GM12878 (cell line): ENCODE measurements at regions not wholly inside any gene's neighbourhood (a gene's known extent, or its start where the extent isn't known, plus 50 kb on each side); places are given as distances from the start of the nearest gene placed in this dataset.

ENCODE experiments used
- ATAC-seq: fragments of 200-7000 bp; cut with Tn5 transposase; 3 replicates; pipeline ENCODE4 v1.9.1; 2020; ENCODE audit warnings: mild to moderate bottlenecking, moderate library complexity
- BruUV-seq: library from RNA; stranded (reverse); fragments of 400-500 nt; replicated peaks from 2 replicates; lab custom pipeline; 2021; lab: Mats Ljungman, UMichigan
- CTCF ChIA-PET: fragments of 300-600 bp; sonication (Branson Sonifier 250); formaldehyde crosslinking; extraction: SDS; loops from one replicate; lab custom pipeline; 2021; ENCODE audit warnings: inconsistent platforms; lab: Yijun Ruan, JAX
- POLR2A ChIA-PET: fragments of 350-600 bp; formaldehyde crosslinking; extraction: SDS; loops from one replicate; lab custom pipeline; 2021; ENCODE audit warnings: inconsistent platforms; lab: Charles Lee
- RAD21 ChIA-PET: fragments of 300-600 bp; sonication (Branson Sonifier 250); formaldehyde crosslinking; loops from one replicate; lab custom pipeline; 2023; ENCODE audit warnings: antibody characterized with exemption; ENCODE audit not compliant: unreplicated experiment; lab: Charles Lee
- SMC1A ChIA-PET: fragments of 300-600 bp; sonication (Branson Sonifier 250); formaldehyde crosslinking; loops from one replicate; lab custom pipeline; 2023; ENCODE audit not compliant: unreplicated experiment, uncharacterized antibody; lab: Charles Lee
- DNase-seq: peaks from one replicate; pipeline ENCODE4 v3.0.0-alpha.2; 2011; ENCODE audit warnings: low read depth, low spot score
- FAIRE-seq: peaks from 3 replicates; lab custom pipeline; 2011; peaks lifted over from hg19 to GRCh38; lab: Jason Lieb, UNC
- H2AFZ ChIP-seq: 2 replicates; pipeline ENCODE4 v1.6.0; 2011; ENCODE audit warnings: low read depth, low read length, control low read depth; ENCODE audit not compliant: control insufficient read depth
- H3K27ac ChIP-seq: 2 replicates; pipeline ENCODE4 v1.5.1; 2011; ENCODE audit warnings: control low read depth; ENCODE audit not compliant: control insufficient read depth, insufficient read depth
- H3K27me3 ChIP-seq, 2 experiments: replicated peaks in 1 of 2; 2 replicates each; pipeline versions ENCODE4 v1.6.0 to v1.6.1; 2011; ENCODE audit warnings: low read length in 1 of 2; ENCODE audit not compliant: control insufficient read depth in 2 of 2, insufficient read depth in 2 of 2
- H3K36me3 ChIP-seq, 2 experiments: 2 replicates each; pipeline ENCODE4 v1.5.1; 2011; ENCODE audit warnings: low read length in 1 of 2; ENCODE audit not compliant: control insufficient read depth in 2 of 2, insufficient read depth in 2 of 2
- H3K4me1 ChIP-seq: 2 replicates; pipeline ENCODE4 v1.6.1; 2011; ENCODE audit warnings: mild to moderate bottlenecking, low read length, moderate library complexity, mixed read lengths; ENCODE audit not compliant: control insufficient read depth, insufficient read depth
- H3K4me2 ChIP-seq: 2 replicates; pipeline ENCODE4 v1.6.0; 2011; ENCODE audit warnings: control low read depth; ENCODE audit not compliant: control insufficient read depth, insufficient read depth
- H3K4me3 ChIP-seq: fragments of 200-600 bp; sonication (generic); 2 replicates; pipeline ENCODE4 v1.5.1; 2016
- H3K79me2 ChIP-seq: 2 replicates; pipeline ENCODE4 v1.6.0; 2011; ENCODE audit warnings: low read length; ENCODE audit not compliant: control insufficient read depth, insufficient read depth
- H3K9ac ChIP-seq: 2 replicates; pipeline ENCODE4 v1.8.0; 2011; ENCODE audit warnings: low read length, control low read depth, mixed read lengths; ENCODE audit not compliant: control insufficient read depth, insufficient read depth
- H3K9me3 ChIP-seq: replicated peaks from 3 replicates; pipeline ENCODE4 v1.5.1; 2011; ENCODE audit warnings: mild to moderate bottlenecking, low read length; ENCODE audit not compliant: control insufficient read depth, insufficient read depth
- H4K20me1 ChIP-seq: 2 replicates; pipeline ENCODE4 v1.6.0; 2011; ENCODE audit not compliant: control insufficient read depth, insufficient read depth
- BCL11A ChIP-seq: IDR thresholded peaks from 2 replicates; pipeline ENCODE4 v1.6.1; 2011; ENCODE audit warnings: low read depth, low read length
- CBX5 ChIP-seq: sonication (generic); IDR thresholded peaks from 2 replicates; pipeline ENCODE4 v1.6.1; 2016; ENCODE audit warnings: low read depth, moderate library complexity, mild to moderate bottlenecking, inconsistent platforms
- EED ChIP-seq: sonication (generic); IDR thresholded peaks from 2 replicates; pipeline ENCODE4 v1.6.1; 2016; ENCODE audit warnings: antibody characterized with exemption, low read depth
- ESRRA ChIP-seq: IDR thresholded peaks from 2 replicates; pipeline ENCODE4 v1.6.1; 2012; ENCODE audit warnings: mild to moderate bottlenecking, low read length, improper control_type of control experiment
- HDAC2 ChIP-seq: fragments of 200-600 bp; sonication (generic); IDR thresholded peaks from 2 replicates; pipeline ENCODE4 v1.6.1; 2017
- LARP7 ChIP-seq: fragments of 450-650 bp; IDR thresholded peaks from 2 replicates; pipeline ENCODE4 v1.6.1; 2017; ENCODE audit warnings: mild to moderate bottlenecking
- MTA3 ChIP-seq: IDR thresholded peaks from 2 replicates; pipeline ENCODE4 v1.6.1; 2012; ENCODE audit warnings: low read length, inconsistent platforms, borderline replicate concordance
- NR2C1 ChIP-seq: fragments of 450-650 bp; IDR thresholded peaks from 2 replicates; pipeline ENCODE4 v1.6.1; 2017; ENCODE audit warnings: antibody characterized with exemption, mild to moderate bottlenecking, moderate library complexity
- RAD51 ChIP-seq: fragments of 450-650 bp; IDR thresholded peaks from 2 replicates; pipeline ENCODE4 v1.6.1; 2016; ENCODE audit warnings: moderate library complexity, mild to moderate bottlenecking, inconsistent platforms
- TAF1 ChIP-seq: IDR thresholded peaks from 2 replicates; pipeline ENCODE4 v1.6.1; 2011; ENCODE audit warnings: mild to moderate bottlenecking, low read depth, low read length, borderline replicate concordance
- YY1 ChIP-seq: IDR thresholded peaks from 2 replicates; pipeline ENCODE4 v1.6.1; 2011; ENCODE audit warnings: low read depth, mild to moderate bottlenecking, low read length
- ZBTB11 ChIP-seq: fragments of 450-650 bp; formaldehyde crosslinking; IDR thresholded peaks from 2 replicates; pipeline ENCODE4 v1.5.0; 2022; ENCODE audit warnings: mild to moderate bottlenecking, missing genetic modification characterization
- ZNF384 ChIP-seq: IDR thresholded peaks from 2 replicates; pipeline ENCODE4 v1.6.1; 2012; ENCODE audit warnings: low read depth, mild to moderate bottlenecking, low read length, improper control_type of control experiment, borderline replicate concordance
- WGBS: methylation state at CpG from one replicate; pipeline ENCODE4 v1.1.6; 2016; ENCODE audit warnings: low lambda C conversion rate; ENCODE audit not compliant: insufficient replicate concordance, insufficient coverage; ENCODE audit errors: missing lambda C conversion rate; 5-methylcytosine and 5-hydroxymethylcytosine counted together
- in situ Hi-C: fragments of 300-500 bp; cut with MboI; formaldehyde crosslinking; loops from 9 replicates; pipeline ENCODE4 v1.14.3; 2018; ENCODE audit warnings: mixed read lengths
- intact Hi-C: fragments of 100-400 bp; cut with micrococcal nuclease; formaldehyde crosslinking; loops from one replicate; pipeline ENCODE4 v1.14.2; 2022; ENCODE audit not compliant: unreplicated experiment

GRCh38 chr3:191065181-191065805 is 133.7 kb upstream of the OSTN start:
- Histone ChIP-seq H3K9ac (no peak overlapping the region), H3K4me3 (no peak overlapping the region), H3K4me1 (no peaks in the 10 kb centered on the region), H3K27me3 (no peaks in the 10 kb centered on the region), H3K4me2 (no peak overlapping the region), H3K9me3 (no peaks in the 10 kb centered on the region), H3K79me2 (no peaks in the 10 kb centered on the region), H3K36me3 (no peaks in the 10 kb centered on the region), H3K27ac (no peak overlapping the region), H2AFZ (no peak overlapping the region), H4K20me1 (no peaks in the 10 kb centered on the region)
- ChIA-PET RAD21 (no interaction called here), SMC1A (interaction anchor here (1.5 kb wide), 1 partner anchor 34 kb away, joined by 3 read pairs; no protein-coding TSS in a partner anchor), POLR2A (no interaction called here), CTCF (interaction anchor here (1.1 to 2.6 kb wide), 2 partner anchors 12 to 15 kb away, joined by 3 to 8 read pairs; no protein-coding TSS in a partner anchor)
- ATAC-seq (peak; percentile 40; the same call in 2 of the 3 replicates), FAIRE-seq (no peak), DNase-seq (no peak)
- 46% methylated on average over 6 of the region's 6 CpGs for WGBS
- no peak for TF ChIP-seq EED
- TF ChIP-seq ZNF384: no peak
- no peak for TF ChIP-seq YY1
- TF ChIP-seq ESRRA: no peak
- no peak for TF ChIP-seq ZBTB11 (CRISPR knock-in tag)
- TF ChIP-seq BCL11A: no peak
- TF ChIP-seq NR2C1: no peak
- TF ChIP-seq TAF1: no peak
- TF ChIP-seq RAD51: no peak
- no peak for TF ChIP-seq LARP7
- TF ChIP-seq MTA3: no peak
- no peak for TF ChIP-seq CBX5
- no peak for TF ChIP-seq HDAC2
- in situ Hi-C loops (no loop called here), intact Hi-C loops (no loop called here)
- BruUV-seq: no TSS peak
